CD4-positive, alpha-beta T cell treated with Interleukin-2 at 100 ng/mL for 4 hours (primary cell): ENCODE measurements at regions not wholly inside any gene's neighbourhood (a gene's known extent, or its start where the extent isn't known, plus 50 kb on each side); places are given as distances from the start of the nearest gene placed in this dataset.
"Not testable (repeated sequence)": the region's sequence is repeated elsewhere in the genome, so short reads cannot be mapped to it uniquely, and the experiment has no call there.

Experiments
- DNase-seq: peaks from one replicate; pipeline ENCODE4 v3.0.0-alpha.2; 2020; ENCODE audit warnings: low spot score

- no peak for DNase-seq
Observed at GRCh38 chr4:71210823-71211222, 128.0 kb upstream of the SLC4A4 start.

GRCh38 chr4:71211748-71212147 lies 127.1 kb upstream of the SLC4A4 start:
- DNase-seq: no peak

GRCh38 chr4:71212216-71212615 lies 126.6 kb upstream of the SLC4A4 start:
- no peak for DNase-seq

GRCh38 chr4:71214578-71214977 lies 124.2 kb upstream of the SLC4A4 start:
- DNase-seq: no peak

GRCh38 chr4:71216316-71216959 lies 122.4 kb upstream of the SLC4A4 start:
- DNase-seq: no peak

GRCh38 chr4:71217688-71218087 lies 121.1 kb upstream of the SLC4A4 start:
- no peak for DNase-seq

GRCh38 chr4:71220848-71221247 lies 118.0 kb upstream of the SLC4A4 start:
- DNase-seq: not testable (repeated sequence)

GRCh38 chr4:71221510-71222466 lies 117.0 kb upstream of the SLC4A4 start:
- DNase-seq: no peak

- DNase-seq: no peak
Observed at GRCh38 chr4:71222661-71223060, 116.2 kb upstream of the SLC4A4 start.

GRCh38 chr4:71229477-71230270 lies 109.1 kb upstream of the SLC4A4 start:
- no peak for DNase-seq

GRCh38 chr4:71230271-71231128 lies 108.3 kb upstream of the SLC4A4 start:
- no peak for DNase-seq

GRCh38 chr4:71231129-71232055 lies 107.4 kb upstream of the SLC4A4 start:
- DNase-seq: no peak

- DNase-seq: no peak
Observed at GRCh38 chr4:71232056-71232430, 106.8 kb upstream of the SLC4A4 start.

- no peak for DNase-seq
Observed at GRCh38 chr4:71232846-71233245, 106.0 kb upstream of the SLC4A4 start.

- no peak for DNase-seq
Observed at GRCh38 chr4:71235311-71236201, 103.3 kb upstream of the SLC4A4 start.

- DNase-seq: no peak
Observed at GRCh38 chr4:71236226-71236625, 102.6 kb upstream of the SLC4A4 start.

GRCh38 chr4:71237641-71238040 lies 101.2 kb upstream of the SLC4A4 start:
- DNase-seq: no peak

GRCh38 chr4:71239365-71239764 lies 99.5 kb upstream of the SLC4A4 start:
- no peak for DNase-seq

- no peak for DNase-seq
Observed at GRCh38 chr4:71240094-71240493, 98.7 kb upstream of the SLC4A4 start.
